Right cardiac atrium (tissue), 5 donors: ENCODE measurements at regions not wholly inside any gene's neighbourhood (a gene's known extent, or its start where the extent isn't known, plus 50 kb on each side); places are given as distances from the start of the nearest gene placed in this dataset.
A peak's percentile ranks its signal among the peaks of the same experiment; 100 is the strongest.

ENCODE experiments used
- ATAC-seq, 2 donors: fragments of 200-7000 bp; cut with Tn5 transposase; one replicate each; pipeline versions ENCODE4 v1.8.0 to v1.9.1; 2020; ENCODE audit warnings: moderate library complexity in 2 of 2, mild to moderate bottlenecking in 1 of 2
- DNase-seq, 3 donors: peaks; one replicate each; pipeline ENCODE4 v3.0.0-alpha.2; 2020
- H3K27ac ChIP-seq: one replicate; pipeline ENCODE4 v1.5.1; 2013; ENCODE audit warnings: mild to moderate bottlenecking, low read length, control low read depth, moderate library complexity
- H3K27me3 ChIP-seq: one replicate; pipeline ENCODE4 v1.6.1; 2013; ENCODE audit not compliant: control insufficient read depth, insufficient read depth
- H3K4me1 ChIP-seq: one replicate; pipeline ENCODE4 v1.6.1; 2013; ENCODE audit warnings: low read length; ENCODE audit not compliant: control insufficient read depth, insufficient read depth
- H3K4me3 ChIP-seq: one replicate; pipeline ENCODE4 v1.5.1; 2013; ENCODE audit warnings: low read length, control low read depth
- H3K9me3 ChIP-seq: one replicate; pipeline ENCODE4 v1.6.1; 2013; ENCODE audit warnings: low read length; ENCODE audit not compliant: control insufficient read depth
- WGBS: extraction: QIAGEN DNeasy Blood & Tissue Kit; methylation state at CpG from one replicate; pipeline ENCODE4 v1.1.7; 2013; 5-methylcytosine and 5-hydroxymethylcytosine counted together
- intact Hi-C, 4 donors: fragments of 100-400 bp; cut with DNase I; formaldehyde crosslinking; loops; one replicate each; pipeline versions ENCODE4 v1.11.0 to v1.14.0; 2022 to 2023
- donor health status: healthy with polysubstance abuse.
- donor health status: DM: no; HTN: yes; CAD: no.
- donor health status: DM: no; HTN: no; CAD: no.
- donor health status: DM: no; HTN: yes; CAD: no; lungs with severe emphysema.
- donor health status: DM: yes; HTN: yes; CAD: no.

GRCh38 chr1:36621531-36621930 is 138.8 kb upstream of the CSF3R start:
- WGBS = 91% methylated on average over 2 of the region's 2 CpGs
- Histone ChIP-seq H3K27ac (no peak overlapping the region), H3K4me3 (no peak overlapping the region), H3K9me3 (no peaks in the 10 kb centered on the region), H3K4me1 (no peaks in the 10 kb centered on the region), H3K27me3 (no peaks in the 10 kb centered on the region)
- ATAC-seq (no peak), DNase-seq (no peak)
- intact Hi-C loops = no loop called here

DNA sequence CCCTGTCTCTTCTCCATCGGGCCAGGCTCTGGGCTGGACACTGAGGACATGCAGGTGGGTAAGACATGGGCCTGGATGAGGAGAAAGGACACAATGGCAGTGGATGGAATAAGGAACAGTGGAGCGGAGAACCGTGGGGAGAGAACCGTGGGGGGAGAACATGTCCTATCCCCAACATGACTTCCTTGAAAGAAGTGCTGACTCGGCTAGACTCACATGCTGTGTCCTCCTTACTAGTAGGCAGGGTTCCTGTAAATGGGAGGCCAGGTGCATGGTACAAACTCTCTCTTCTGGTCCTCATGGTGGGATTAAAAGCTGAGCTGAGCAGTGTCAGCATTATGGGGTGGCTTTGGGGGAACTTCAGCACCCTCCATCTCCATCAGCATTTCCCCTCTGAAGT is 137.4 kb upstream of the CSF3R start:
- Histone ChIP-seq H3K9me3 (no peaks in the 10 kb centered on the region), H3K4me1 (no peaks in the 10 kb centered on the region), H3K27ac (no peak overlapping the region), H3K4me3 (no peak overlapping the region), H3K27me3 (no peaks in the 10 kb centered on the region)
- intact Hi-C loops = no loop called here
- WGBS = 86% methylated on average over 5 of the region's 5 CpGs
- ATAC-seq (no peak), DNase-seq (no peak)

DNA sequence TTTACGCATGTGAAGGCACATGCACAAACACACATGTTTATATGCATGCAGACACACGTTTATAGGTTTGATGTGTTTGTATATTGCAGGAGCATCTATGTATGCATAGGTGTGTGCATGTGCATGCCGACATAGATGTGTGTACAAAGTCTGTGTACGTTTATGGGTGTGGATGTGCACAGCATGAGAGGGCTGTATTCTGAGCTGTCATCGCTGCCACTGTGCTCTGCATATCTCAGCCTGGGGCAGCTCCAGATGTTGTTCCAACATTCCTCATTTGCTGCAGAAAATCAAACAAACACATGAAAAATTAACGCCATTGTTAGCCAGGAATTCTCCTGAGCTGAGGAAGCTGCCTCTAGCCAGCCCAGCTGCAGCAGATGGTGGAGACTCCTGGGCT is 132.3 kb upstream of the CSF3R start:
- H3K4me3 ChIP-seq = no peak overlapping the region
- no peak overlapping the region for H3K27ac ChIP-seq
- intact Hi-C loops = no loop called here
- H3K27me3 ChIP-seq = no peaks in the 10 kb centered on the region
- no peak for ATAC-seq
- DNase-seq = no peak
- no peaks in the 10 kb centered on the region for H3K4me1 ChIP-seq
- no peaks in the 10 kb centered on the region for H3K9me3 ChIP-seq
- 65% methylated on average over 6 of the region's 6 CpGs for WGBS

DNA sequence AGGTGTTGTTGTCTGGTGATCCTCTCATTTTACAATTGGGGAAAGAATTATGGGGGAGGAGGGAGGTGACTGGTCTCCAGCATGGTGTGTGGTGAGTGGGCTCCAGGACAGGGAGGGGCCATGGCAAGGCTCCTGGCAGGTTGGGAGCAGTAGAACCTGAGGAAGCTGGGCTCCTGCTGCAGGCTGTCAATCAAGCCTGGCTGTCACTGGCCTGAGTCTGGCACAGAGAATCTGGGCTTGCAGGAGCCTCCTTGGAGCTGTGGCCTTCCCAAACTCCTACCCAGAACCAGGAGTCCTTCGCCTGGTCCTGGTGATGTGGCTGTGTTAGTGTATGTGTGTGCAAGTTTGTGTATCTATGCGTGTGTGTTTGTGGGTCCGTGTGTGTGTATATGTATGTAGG is 131.9 kb upstream of the CSF3R start:
- Histone ChIP-seq H3K9me3 (no peaks in the 10 kb centered on the region), H3K27me3 (no peaks in the 10 kb centered on the region), H3K4me1 (no peaks in the 10 kb centered on the region), H3K4me3 (no peak overlapping the region), H3K27ac (no peak overlapping the region)
- DNase-seq (no peak), ATAC-seq (no peak)
- 87% methylated on average over 3 of the region's 3 CpGs for WGBS
- intact Hi-C loops = no loop called here

DNA sequence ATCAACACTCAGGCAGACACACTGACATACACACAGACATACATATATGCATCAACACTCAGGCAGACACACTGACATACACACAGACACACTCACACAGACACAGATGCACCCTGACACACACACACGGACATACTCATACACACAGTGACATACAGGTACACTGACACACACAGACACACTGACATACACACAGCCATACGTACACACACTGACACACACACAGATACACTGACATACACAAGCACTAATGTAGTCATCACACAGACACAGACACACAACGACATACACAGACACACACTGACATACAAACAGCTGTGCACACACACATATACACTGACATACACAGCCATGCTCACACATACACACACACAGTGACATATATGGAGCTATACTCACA is 131.0 kb upstream of the CSF3R start:
- DNase-seq = no peak
- 73% methylated on average over 3 of the region's 3 CpGs for WGBS
- Histone ChIP-seq H3K9me3 (no peaks in the 10 kb centered on the region), H3K27me3 (no peaks in the 10 kb centered on the region), H3K4me1 (no peaks in the 10 kb centered on the region), H3K4me3 (no peak overlapping the region), H3K27ac (no peak overlapping the region)
- ATAC-seq = no peak
- intact Hi-C loops = no loop called here

DNA sequence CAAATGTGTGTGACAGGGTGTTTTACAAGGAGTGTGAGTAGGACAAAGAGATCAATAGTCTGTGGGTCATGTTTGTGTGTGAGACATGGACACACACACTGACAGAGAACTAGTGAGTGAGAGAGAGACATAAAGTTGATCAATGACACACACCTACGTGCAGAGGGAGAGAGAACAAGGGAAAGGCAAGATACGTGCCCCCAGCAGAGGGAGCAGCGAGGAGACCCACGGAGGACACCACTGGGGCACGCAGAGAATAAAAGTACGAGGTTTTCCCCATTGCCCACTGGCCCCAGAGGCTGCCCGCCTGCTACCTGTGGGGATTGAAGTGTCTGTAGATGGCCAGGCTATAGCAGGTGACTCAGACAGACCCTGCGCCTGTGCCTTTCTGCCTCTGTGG is 130.2 kb upstream of the CSF3R start:
- no peak for ATAC-seq
- Histone ChIP-seq H3K4me1 (no peaks in the 10 kb centered on the region), H3K9me3 (no peaks in the 10 kb centered on the region), H3K27ac (no peak overlapping the region), H3K27me3 (no peaks in the 10 kb centered on the region), H3K4me3 (no peak overlapping the region)
- DNase-seq = no peak
- 29% methylated on average over 8 of the region's 8 CpGs for WGBS
- intact Hi-C loops = no loop called here

DNA sequence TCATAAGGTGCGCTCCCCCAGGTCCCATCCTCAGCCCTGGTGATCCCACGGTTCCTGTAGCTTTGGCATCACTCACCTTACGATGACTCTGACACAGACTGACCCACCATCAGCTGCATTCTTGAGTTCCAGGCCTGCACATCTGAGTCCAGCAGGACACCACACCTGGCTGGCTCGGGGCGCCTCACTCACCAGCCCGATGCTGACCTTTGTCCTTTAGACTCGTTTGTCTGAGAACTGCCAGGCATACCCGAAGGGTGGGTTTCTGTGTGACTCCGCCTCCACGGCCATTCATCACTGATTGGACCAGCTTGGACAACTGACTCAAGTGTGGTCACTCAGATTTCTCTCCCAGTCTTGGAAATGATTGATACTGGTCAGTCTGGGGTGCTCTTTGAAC is 129.4 kb upstream of the CSF3R start:
- Histone ChIP-seq H3K27ac (no peak overlapping the region), H3K4me1 (no peaks in the 10 kb centered on the region), H3K9me3 (no peaks in the 10 kb centered on the region), H3K4me3 (no peak overlapping the region), H3K27me3 (no peaks in the 10 kb centered on the region)
- intact Hi-C loops = no loop called here
- 70% methylated on average over 10 of the region's 10 CpGs for WGBS
- DNase-seq = no peak
- ATAC-seq = no peak

- Histone ChIP-seq H3K4me3 (no peak overlapping the region), H3K4me1 (no peaks in the 10 kb centered on the region), H3K27me3 (no peaks in the 10 kb centered on the region), H3K9me3 (no peaks in the 10 kb centered on the region), H3K27ac (no peak overlapping the region)
- WGBS = 42% methylated on average over 6 of the region's 6 CpGs
- intact Hi-C loops = no loop called here
- peak; percentile 19 to 58 (median 57) for DNase-seq
- ATAC-seq = peak; percentile 45 to 54
Observed at GRCh38 chr1:36609241-36610027, 126.7 kb upstream of the CSF3R start.

GRCh38 chr1:36608272-36608671 is 125.6 kb upstream of the CSF3R start:
- intact Hi-C loops = no loop called here
- no peaks in the 10 kb centered on the region for H3K27me3 ChIP-seq
- no peak for ATAC-seq
- no peak overlapping the region for H3K4me3 ChIP-seq
- no peaks in the 10 kb centered on the region for H3K9me3 ChIP-seq
- DNase-seq = no peak
- WGBS = 51% methylated on average over 1 of the region's 1 CpG
- no peak overlapping the region for H3K27ac ChIP-seq
- no peaks in the 10 kb centered on the region for H3K4me1 ChIP-seq

GRCh38 chr1:36607263-36607651 is 124.5 kb upstream of the CSF3R start:
- Histone ChIP-seq H3K27me3 (no peaks in the 10 kb centered on the region), H3K27ac (no peak overlapping the region), H3K4me3 (no peak overlapping the region), H3K4me1 (no peaks in the 10 kb centered on the region), H3K9me3 (no peaks in the 10 kb centered on the region)
- intact Hi-C loops = no loop called here
- ATAC-seq (no peak), DNase-seq (no peak)

DNA sequence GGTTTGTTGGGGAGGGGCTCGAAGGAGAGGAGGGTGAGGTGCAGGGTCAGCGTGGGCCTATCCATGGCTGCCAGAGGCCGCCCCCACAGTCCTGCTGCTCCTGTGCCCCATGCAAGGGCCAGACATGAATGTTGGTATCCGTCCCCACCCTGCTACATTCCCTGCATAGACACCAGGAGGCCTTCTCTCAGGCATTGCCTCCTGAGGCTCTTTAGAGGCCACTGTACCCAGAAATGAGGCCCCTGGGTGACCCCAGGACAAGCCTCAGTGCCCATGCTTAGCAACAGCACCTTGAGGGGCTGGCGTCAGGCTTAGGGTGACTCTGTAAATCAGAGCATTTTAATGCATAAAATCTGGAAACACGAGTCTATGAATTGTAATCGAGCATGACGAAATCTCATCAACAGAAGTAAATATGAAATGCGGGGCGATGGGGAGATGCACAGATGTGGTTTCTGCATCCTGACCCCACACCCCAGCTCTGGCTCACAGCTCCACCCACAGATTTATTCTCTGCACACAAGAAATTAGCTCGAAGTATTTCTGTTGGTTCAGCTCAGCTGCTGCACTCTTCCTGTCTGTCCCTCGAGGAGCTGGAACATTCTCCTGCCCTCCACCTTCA is 124.0 kb upstream of the CSF3R start:
- WGBS = 71% methylated on average over 12 of the region's 12 CpGs
- H3K9me3 ChIP-seq = no peaks in the 10 kb centered on the region
- no peaks in the 10 kb centered on the region for H3K27me3 ChIP-seq
- ATAC-seq = no peak
- no peak overlapping the region for H3K27ac ChIP-seq
- H3K4me3 ChIP-seq = no peak overlapping the region
- intact Hi-C loops = no loop called here
- no peaks in the 10 kb centered on the region for H3K4me1 ChIP-seq
- DNase-seq = no peak
